ENCODE measurements at regions not wholly inside any gene's neighbourhood (a gene's known extent, or its start where the extent isn't known, plus 50 kb on each side); places are given as distances from the start of the nearest gene placed in this dataset.
"Not testable (repeated sequence)": the region's sequence is repeated elsewhere in the genome, so short reads cannot be mapped to it uniquely, and the experiment has no call there.

- DNase-seq (ENCODE audit: low spot score): no peak
- no peak overlapping the region for H3K27ac ChIP-seq
- TF ChIP-seq, protein P1, sequence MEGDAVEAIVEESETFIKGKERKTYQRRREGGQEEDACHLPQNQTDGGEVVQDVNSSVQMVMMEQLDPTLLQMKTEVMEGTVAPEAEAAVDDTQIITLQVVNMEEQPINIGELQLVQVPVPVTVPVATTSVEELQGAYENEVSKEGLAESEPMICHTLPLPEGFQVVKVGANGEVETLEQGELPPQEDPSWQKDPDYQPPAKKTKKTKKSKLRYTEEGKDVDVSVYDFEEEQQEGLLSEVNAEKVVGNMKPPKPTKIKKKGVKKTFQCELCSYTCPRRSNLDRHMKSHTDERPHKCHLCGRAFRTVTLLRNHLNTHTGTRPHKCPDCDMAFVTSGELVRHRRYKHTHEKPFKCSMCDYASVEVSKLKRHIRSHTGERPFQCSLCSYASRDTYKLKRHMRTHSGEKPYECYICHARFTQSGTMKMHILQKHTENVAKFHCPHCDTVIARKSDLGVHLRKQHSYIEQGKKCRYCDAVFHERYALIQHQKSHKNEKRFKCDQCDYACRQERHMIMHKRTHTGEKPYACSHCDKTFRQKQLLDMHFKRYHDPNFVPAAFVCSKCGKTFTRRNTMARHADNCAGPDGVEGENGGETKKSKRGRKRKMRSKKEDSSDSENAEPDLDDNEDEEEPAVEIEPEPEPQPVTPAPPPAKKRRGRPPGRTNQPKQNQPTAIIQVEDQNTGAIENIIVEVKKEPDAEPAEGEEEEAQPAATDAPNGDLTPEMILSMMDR (IDR thresholded peaks at IDR 0.05): no peak
- H3K4me3 ChIP-seq: no peak overlapping the region
Measured at GRCh38 chr4:120277391-120277790, 210.7 kb upstream of the MAD2L1 start.

GRCh38 chr4:120266602-120267001, 200.0 kb upstream of the MAD2L1 start:
- Histone ChIP-seq H3K4me3 (no peak overlapping the region), H3K27ac (no peak overlapping the region)
- TF ChIP-seq, protein P1 (IDR thresholded peaks at IDR 0.05): no peak
- DNase-seq (ENCODE audit: low spot score): no peak

DNA sequence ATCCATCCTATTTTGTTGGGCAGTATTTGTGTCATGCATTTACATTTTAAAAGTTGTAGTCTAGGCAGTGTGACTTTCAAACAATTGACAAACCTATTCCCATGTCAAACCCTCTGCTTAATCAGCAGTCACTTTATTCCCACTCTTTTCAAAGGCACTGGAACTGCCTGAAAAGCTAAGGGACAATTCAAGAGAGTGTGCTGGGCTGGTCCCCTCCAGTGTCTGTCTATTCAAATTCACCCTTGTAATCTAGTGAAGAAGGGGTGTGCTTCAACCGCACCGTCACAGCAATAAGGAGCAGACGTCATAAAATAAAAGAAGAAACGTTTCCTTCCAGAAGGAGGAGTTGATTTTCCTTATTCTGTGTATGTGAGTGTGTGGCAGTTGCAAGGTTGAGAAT, 197.0 kb upstream of the MAD2L1 start:
- no peak overlapping the region for H3K27ac ChIP-seq
- H3K4me3 ChIP-seq: no peak overlapping the region
- no peak for DNase-seq (ENCODE audit: low spot score)
- TF ChIP-seq, protein P1 (IDR thresholded peaks at IDR 0.05): no peak

GRCh38 chr4:120261117-120261516, 194.5 kb upstream of the MAD2L1 start:
- H3K27ac ChIP-seq: no peak overlapping the region
- H3K4me3 ChIP-seq: no peak overlapping the region
- TF ChIP-seq, protein P1 (IDR thresholded peaks at IDR 0.05): no peak
- no peak for DNase-seq (ENCODE audit: low spot score)

GRCh38 chr4:120256112-120256775, 189.6 kb upstream of the MAD2L1 start:
- not testable (repeated sequence) for H3K4me3 ChIP-seq; DNase-seq (ENCODE audit: low spot score)

DNA sequence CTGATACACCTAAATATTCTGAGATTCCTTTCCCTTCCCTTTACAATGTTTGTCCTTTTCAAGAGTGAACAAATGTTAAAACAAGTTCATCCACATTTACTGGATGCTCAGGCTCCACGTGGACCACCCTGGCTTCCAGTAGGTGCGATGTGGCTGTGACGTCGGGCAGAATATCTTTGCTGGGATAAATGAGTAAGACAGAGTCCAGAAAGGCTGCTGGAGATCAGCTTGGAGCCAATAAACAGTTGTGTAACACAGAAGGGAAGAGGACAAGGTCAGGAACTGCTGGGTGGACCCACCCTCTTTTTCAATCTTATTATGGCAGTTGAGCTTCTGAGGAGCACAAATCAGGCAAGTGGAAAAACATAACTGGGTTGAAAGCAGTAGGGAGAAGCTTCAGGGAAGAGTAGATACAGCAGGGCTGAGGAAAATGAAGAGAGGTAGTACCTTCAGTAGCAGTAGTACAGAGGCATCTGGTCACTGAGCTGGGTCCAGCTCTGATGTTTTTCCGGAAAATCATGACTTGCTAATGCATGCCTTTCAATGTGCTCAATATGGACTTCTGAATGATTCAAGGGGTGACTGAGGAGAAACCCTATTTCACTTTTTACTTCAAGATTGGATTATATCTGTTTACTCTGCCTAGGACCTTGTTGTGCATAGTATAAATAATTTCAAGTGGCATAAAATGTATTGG, 171.8 kb upstream of the MAD2L1 start:
- no peak for DNase-seq (ENCODE audit: low spot score)
- no peak overlapping the region for H3K4me3 ChIP-seq
- TF ChIP-seq, protein P1 (IDR thresholded peaks at IDR 0.05): no peak
- no peak overlapping the region for H3K27ac ChIP-seq

More at GRCh38 chr4:120256112-120256775, 189.6 kb upstream of the MAD2L1 start:
- not testable (repeated sequence) for H3K27ac ChIP-seq

- H3K4me3 ChIP-seq: no peak overlapping the region
- TF ChIP-seq, protein P1 (IDR thresholded peaks at IDR 0.05): no peak
- no peak overlapping the region for H3K27ac ChIP-seq
- no peak for DNase-seq (ENCODE audit: low spot score)
Measured at GRCh38 chr4:120236873-120237272, 170.2 kb upstream of the MAD2L1 start.

Data from coronary artery (tissue), 2 donors.